Pulmonary artery endothelial cell (primary cell): ENCODE measurements at regions not wholly inside any gene's neighbourhood (a gene's known extent, or its start where the extent isn't known, plus 50 kb on each side); places are given as distances from the start of the nearest gene placed in this dataset.

ENCODE experiments used
- DNase-seq: peaks from one replicate; pipeline ENCODE4 v3.0.0-alpha.2; 2011; ENCODE audit warnings: low read depth, low spot score

DNA sequence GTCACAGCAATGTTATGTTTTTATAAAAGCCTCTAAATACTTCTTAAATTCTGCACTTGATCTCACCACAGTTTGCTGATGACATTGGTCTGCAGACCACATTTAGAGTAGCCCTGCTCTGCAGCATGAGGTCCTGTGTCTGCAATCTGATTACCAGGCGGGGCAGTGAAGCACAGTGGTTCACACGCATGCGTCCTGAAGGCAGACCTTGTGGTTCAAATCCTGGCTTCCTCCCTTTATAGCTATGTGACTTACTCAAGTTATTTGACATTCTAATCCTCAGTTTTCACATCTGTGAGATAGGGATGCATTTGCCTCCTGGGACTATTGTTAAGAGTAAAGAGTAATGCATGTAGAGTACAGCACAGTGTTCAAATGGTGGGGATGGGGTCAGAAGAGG lies 50.3 kb downstream of the BMAL2 start:
- no peak for DNase-seq

DNA sequence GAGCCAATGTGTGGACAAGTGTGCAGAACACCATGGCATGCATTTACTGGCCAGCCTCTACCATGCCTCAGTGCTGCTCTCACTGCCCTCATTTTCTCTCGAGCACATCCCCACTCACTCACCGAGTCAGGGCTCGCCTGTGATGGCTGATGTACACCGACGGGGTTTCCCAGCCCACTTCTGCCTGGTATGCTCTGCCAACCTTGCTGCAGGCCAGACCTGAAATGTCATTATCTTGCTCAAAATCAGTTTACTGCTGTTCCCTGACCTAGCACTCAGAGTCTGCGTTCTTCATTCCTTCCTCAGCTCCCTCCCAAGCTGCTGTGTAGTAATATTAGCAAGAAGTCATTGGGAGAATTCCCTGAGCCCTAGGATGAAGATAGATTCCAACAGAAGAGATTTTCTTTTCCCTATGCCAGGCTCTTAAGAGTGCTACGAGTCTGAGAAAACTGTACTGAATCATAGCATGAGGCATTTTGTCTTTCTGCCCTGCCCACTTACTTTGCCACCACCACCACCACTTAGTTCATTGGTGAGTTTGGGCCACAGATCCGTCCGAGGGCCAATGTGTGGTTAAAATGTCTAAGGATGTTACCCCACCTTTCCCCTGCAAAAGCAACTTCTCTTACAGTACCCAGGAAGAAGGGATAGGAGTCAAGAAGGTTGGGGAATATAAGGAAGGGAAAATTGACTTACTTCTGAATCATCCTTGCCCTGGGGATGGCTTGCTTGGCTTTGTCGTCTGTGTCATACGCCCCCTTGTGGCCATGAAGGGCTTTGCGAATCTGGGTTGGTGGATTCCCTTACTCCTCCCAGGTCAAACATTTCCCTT lies 51.0 kb downstream of the BMAL2 start:
- peak; percentile 61 for DNase-seq

DNA sequence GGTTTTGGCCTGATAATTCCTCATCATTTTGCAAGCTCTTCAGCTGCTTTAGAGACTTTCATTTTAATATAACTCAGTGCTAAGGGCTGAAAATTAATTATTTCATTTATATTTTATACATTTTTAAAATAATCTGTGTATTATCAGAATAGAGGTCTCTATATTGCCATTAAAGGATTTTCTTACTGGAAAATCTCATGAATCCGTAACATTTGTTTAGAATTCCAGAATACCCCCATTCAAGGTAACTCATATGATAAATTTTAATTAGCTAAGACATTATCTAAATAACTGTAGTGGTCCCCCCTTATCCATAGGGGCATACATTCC lies 51.6 kb downstream of the BMAL2 start:
- DNase-seq = no peak

DNA sequence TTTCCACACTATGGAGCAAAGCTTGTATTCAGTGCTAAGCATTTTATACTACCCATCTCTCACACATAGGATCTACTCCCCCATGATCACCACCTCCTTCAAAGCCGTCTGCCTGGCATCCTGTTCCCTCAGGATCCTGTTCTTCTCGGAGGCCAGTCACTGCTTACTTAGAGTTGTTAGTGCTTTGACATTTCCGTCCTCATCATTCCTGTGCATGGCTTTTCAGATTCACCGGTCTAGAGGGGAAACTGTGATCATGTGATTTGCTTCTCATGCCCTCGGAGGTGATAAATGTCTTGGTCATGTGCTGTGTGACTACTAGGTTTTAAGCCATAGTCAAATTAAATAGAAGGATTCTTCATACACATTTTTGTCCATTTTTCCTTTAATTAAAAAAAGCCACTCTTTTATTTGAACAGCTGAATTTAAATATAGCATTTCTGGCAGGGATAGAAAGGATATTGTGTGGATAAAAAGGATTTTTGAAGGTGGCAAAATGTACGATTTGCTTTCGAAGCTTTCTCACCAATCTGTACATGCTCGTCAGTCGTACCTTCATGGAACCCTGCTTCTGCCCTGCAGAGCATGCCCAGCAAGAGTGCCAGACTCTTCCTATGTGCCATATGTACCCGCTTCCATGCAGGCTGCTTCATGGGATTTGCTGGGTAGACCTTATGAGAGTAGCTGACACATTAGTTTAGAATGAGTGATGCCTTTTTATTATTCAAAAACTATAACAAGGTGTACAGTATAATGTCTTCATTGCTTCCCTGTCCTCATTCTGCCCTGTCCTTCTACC lies 53.3 kb downstream of the BMAL2 start:
- no peak for DNase-seq

DNA sequence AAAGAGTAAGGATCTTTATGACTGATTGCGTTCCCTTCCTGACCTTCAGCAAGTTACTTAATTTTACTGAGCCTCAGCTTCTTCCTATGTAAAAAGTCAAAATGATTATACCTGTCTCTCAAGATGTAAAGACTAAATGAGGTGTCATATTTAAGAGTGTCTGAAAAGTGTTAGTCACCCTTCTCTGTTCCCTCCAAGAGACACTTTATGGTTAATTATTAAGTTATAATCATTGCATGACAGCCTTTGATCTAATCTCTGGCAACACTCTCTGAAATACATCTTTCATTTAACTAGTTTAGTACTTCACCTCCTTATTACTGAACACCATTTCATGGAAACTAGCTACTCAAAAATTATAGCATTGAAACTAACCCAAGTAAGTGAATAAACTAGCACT lies 54.8 kb downstream of the BMAL2 start:
- DNase-seq = no peak

DNA sequence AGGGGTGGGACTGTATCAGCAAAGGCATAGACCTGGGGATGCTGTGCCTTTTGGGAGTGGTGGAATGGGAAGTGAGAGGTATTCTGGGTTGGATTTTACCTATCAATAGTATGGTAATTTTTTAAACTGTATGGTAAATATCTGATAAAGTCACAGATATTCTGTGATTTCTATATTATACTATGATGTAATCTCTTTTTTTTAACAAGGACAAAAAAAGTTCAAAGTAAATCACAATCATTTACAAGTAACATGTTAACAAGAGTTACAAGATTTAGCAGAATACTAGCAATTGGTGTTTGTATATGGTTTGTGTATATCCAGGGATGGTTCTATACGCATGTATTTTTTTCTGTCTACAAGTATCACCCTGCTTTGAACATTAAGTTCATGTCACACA lies 56.0 kb downstream of the BMAL2 start:
- no peak for DNase-seq

DNA sequence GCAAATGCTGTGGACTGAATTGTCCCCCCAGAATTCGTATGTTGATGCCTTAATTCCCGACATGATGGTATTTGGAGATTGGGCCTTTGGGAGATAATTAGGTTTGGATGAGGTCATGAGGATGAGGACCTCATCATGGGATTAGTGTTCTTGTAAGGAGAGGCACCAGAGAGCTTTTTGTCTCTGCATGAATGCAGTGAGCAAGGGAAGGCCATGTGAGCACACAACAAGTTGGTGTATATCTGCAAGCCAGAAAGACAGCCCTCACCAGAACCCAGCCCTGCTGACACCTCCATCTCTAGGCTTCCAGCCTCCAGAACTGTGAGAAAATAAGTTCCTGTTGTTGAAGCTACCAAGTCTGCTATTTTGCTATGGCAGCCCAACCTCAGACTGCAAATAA lies 51.9 kb upstream of the SMCO2 start:
- DNase-seq = no peak

DNA sequence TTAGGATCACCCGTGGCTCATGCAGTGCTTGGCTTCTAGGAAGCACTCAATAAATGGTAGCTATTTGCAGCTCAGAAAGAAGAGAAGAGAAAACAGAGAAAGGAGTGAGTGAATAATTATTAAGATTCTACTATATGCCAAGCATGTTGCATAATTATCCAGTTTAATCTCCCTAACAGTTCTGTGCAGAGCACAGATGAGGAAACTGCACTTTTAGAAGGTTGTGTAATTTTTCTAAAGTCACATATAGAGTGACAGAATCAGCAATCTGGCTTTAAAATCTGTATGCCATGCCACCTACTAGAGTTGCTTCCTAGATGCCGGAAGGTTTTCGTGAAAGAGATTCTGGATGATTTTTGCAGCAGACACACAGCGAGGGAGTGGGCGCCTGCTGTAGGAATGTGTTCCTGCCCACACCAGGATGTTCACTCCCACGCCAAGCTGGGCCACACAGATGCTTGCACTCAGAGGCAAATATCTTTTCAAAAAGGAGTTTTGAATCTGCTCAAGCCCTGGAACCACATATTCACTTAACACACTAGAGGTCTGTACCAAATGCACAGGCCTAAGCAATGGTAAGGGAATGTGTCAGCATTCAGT lies 50.2 kb upstream of the SMCO2 start:
- no peak for DNase-seq
